ENCODE measurements at regions not wholly inside any gene's neighbourhood (a gene's known extent, or its start where the extent isn't known, plus 50 kb on each side); places are given as distances from the start of the nearest gene placed in this dataset.

- TF ChIP-seq POLR2A (IDR thresholded peaks at IDR 0.05) = no peak
- no peak for TF ChIP-seq CTCF (IDR thresholded peaks at IDR 0.05)
These were observed 231.7 kb upstream of the EXOC2 start for GRCh38 chr6:924661-925060.

Measured in testis (tissue), 2 donors.